ENCODE measurements at regions not wholly inside any gene's neighbourhood (a gene's known extent, or its start where the extent isn't known, plus 50 kb on each side); places are given as distances from the start of the nearest gene placed in this dataset.

GRCh38 chr3:72247126-72247525, 462.2 kb upstream of the PROK2 start:
- no peak for DNase-seq

GRCh38 chr3:72246685-72247084, 461.7 kb upstream of the PROK2 start:
- DNase-seq, result no peak

GRCh38 chr3:72245183-72245811, 460.3 kb upstream of the PROK2 start:
- no peak for DNase-seq

- no peak for DNase-seq
Observed at GRCh38 chr3:72244396-72244795, 459.4 kb upstream of the PROK2 start.

- no peak for DNase-seq
Observed at GRCh38 chr3:72242326-72242725, 457.4 kb upstream of the PROK2 start.

GRCh38 chr3:72241525-72241924, 456.6 kb upstream of the PROK2 start:
- DNase-seq, result no peak

- no peak for DNase-seq
Observed at GRCh38 chr3:72240531-72240930, 455.6 kb upstream of the PROK2 start.

- no peak for DNase-seq
Observed at GRCh38 chr3:72238801-72239200, 453.9 kb upstream of the PROK2 start.

GRCh38 chr3:72238010-72238691, 453.2 kb upstream of the PROK2 start:
- no peak for DNase-seq

GRCh38 chr3:72237679-72238009, 452.7 kb upstream of the PROK2 start:
- DNase-seq, result no peak

GRCh38 chr3:72234391-72234790, 449.4 kb upstream of the PROK2 start:
- DNase-seq, result no peak

- no peak for DNase-seq
Observed at GRCh38 chr3:72233571-72233970, 448.6 kb upstream of the PROK2 start.

GRCh38 chr3:72232777-72233176, 447.8 kb upstream of the PROK2 start:
- no peak for DNase-seq

GRCh38 chr3:72232331-72232730, 447.4 kb upstream of the PROK2 start:
- no peak for DNase-seq

- no peak for DNase-seq
Observed at GRCh38 chr3:72231439-72232196, 446.7 kb upstream of the PROK2 start.

GRCh38 chr3:72230774-72231379, 445.9 kb upstream of the PROK2 start:
- no peak for DNase-seq

- DNase-seq, result no peak
Observed at GRCh38 chr3:72229952-72230351, 445.0 kb upstream of the PROK2 start.

GRCh38 chr3:72227486-72228070, 442.6 kb upstream of the PROK2 start:
- DNase-seq, result no peak

GRCh38 chr3:72224804-72225509, 440.0 kb upstream of the PROK2 start:
- no peak for DNase-seq

- no peak for DNase-seq
Observed at GRCh38 chr3:72223628-72224027, 438.7 kb upstream of the PROK2 start.

- DNase-seq, result no peak
Observed at GRCh38 chr3:72223116-72223515, 438.2 kb upstream of the PROK2 start.

GRCh38 chr3:72222410-72222809, 437.5 kb upstream of the PROK2 start:
- no peak for DNase-seq

GRCh38 chr3:72220946-72221345, 436.0 kb upstream of the PROK2 start:
- no peak for DNase-seq
